GM21526 (cell line): ENCODE measurements at regions not wholly inside any gene's neighbourhood (a gene's known extent, or its start where the extent isn't known, plus 50 kb on each side); places are given as distances from the start of the nearest gene placed in this dataset.

Experiments
- ATAC-seq: cut with Tn5 transposase; IDR thresholded peaks from one replicate; pipeline ENCODE4 v1.9.1; 2021; ENCODE audit warnings: moderate library complexity; ENCODE audit not compliant: unreplicated experiment, low FRiP score

GRCh38 chrX:13152518-13153185, 108.2 kb upstream of the FAM9C start:
- ATAC-seq: no peak

- no peak for ATAC-seq
Observed at GRCh38 chrX:13151828-13152517, 107.6 kb upstream of the FAM9C start.

GRCh38 chrX:13149702-13150350, 105.4 kb upstream of the FAM9C start:
- no peak for ATAC-seq

- ATAC-seq: no peak
Observed at GRCh38 chrX:13147733-13148132, 103.3 kb upstream of the FAM9C start.

- no peak for ATAC-seq
Observed at GRCh38 chrX:13147147-13147546, 102.7 kb upstream of the FAM9C start.

GRCh38 chrX:13144927-13145655, 100.7 kb upstream of the FAM9C start:
- no peak for ATAC-seq

- no peak for ATAC-seq
Observed at GRCh38 chrX:13142891-13143290, 98.5 kb upstream of the FAM9C start.

GRCh38 chrX:13140007-13140406, 95.6 kb upstream of the FAM9C start:
- no peak for ATAC-seq

- ATAC-seq: no peak
Observed at GRCh38 chrX:13131396-13132137, 87.1 kb upstream of the FAM9C start.

- no peak for ATAC-seq
Observed at GRCh38 chrX:13130816-13131215, 86.4 kb upstream of the FAM9C start.

GRCh38 chrX:13128104-13128503, 83.7 kb upstream of the FAM9C start:
- ATAC-seq: no peak

GRCh38 chrX:13126775-13127174, 82.4 kb upstream of the FAM9C start:
- no peak for ATAC-seq

- ATAC-seq: no peak
Observed at GRCh38 chrX:13125188-13125587, 80.8 kb upstream of the FAM9C start.

GRCh38 chrX:13123857-13124345, 79.5 kb upstream of the FAM9C start:
- ATAC-seq: no peak

GRCh38 chrX:13123247-13123856, 78.9 kb upstream of the FAM9C start:
- no peak for ATAC-seq

GRCh38 chrX:13121020-13121555, 76.7 kb upstream of the FAM9C start:
- no peak for ATAC-seq

- ATAC-seq: no peak
Observed at GRCh38 chrX:13120017-13120416, 75.6 kb upstream of the FAM9C start.

GRCh38 chrX:13119386-13119785, 75.0 kb upstream of the FAM9C start:
- no peak for ATAC-seq

GRCh38 chrX:13115146-13115855, 70.9 kb upstream of the FAM9C start:
- ATAC-seq: no peak
